ENCODE measurements at regions not wholly inside any gene's neighbourhood (a gene's known extent, or its start where the extent isn't known, plus 50 kb on each side); places are given as distances from the start of the nearest gene placed in this dataset.

GRCh38 chr6:49050584-49050983 lies 412.5 kb downstream of the MMUT start:
- Histone ChIP-seq H3K36me3 (replicated peaks in 1 of 2; ENCODE audit: control insufficient read depth in 1 of 2, insufficient read depth in 2 of 2, low read length in 2 of 2) (no peaks in the 10 kb centered on the region), H3K79me2 (ENCODE audit: insufficient read depth, low read length) (no peaks in the 10 kb centered on the region), H3K27me3 (ENCODE audit: control insufficient read depth in 1 of 2, insufficient read depth in 2 of 2, low read length in 2 of 2) (no peaks in the 10 kb centered on the region), H3K27ac (ENCODE audit: extremely low read length, insufficient read depth, low read length) (no peak overlapping the region), H4K20me1 (ENCODE audit: insufficient read depth, low read length) (no peaks in the 10 kb centered on the region), H3K9ac (ENCODE audit: insufficient read depth, low read depth, low read length) (no peak overlapping the region), H3K4me3 (replicated peaks in 1 of 3; ENCODE audit: insufficient read depth in 1 of 3, low read depth in 2 of 3, low read length in 3 of 3) (no peak overlapping the region), H2AFZ (ENCODE audit: low read length) (no peak overlapping the region), H3K9me3 (ENCODE audit: low read length) (no peaks in the 10 kb centered on the region), H3K4me2 (ENCODE audit: low read depth, low read length) (no peak overlapping the region), H3K4me1 (ENCODE audit: insufficient read depth, low read length) (no peaks in the 10 kb centered on the region)
- DNase-seq (ENCODE audit: low spot score) (no peak), FAIRE-seq (no peak), ATAC-seq (no peak)
- WGBS (ENCODE audit: low lambda C conversion rate), result 3% methylated on average over 1 of the region's 1 CpG
- in situ Hi-C loops (cut with HindIII; ENCODE audit: extremely low pct_ligation_motif_present, low pct_unique_long_range_greater_than_20kb) (no loop called here), intact Hi-C loops (cut with micrococcal nuclease; ENCODE audit: unreplicated experiment) (no loop called here)
- no TSS peak for BruUV-seq (replicated peaks)
- ChIA-PET POLR2A (no interaction called here), CTCF (ENCODE audit: low intra/inter-chr PET ratio, low total read pairs) (no interaction called here)
- TF ChIP-seq ZNF224 (CRISPR knock-in tag; IDR thresholded peaks at IDR 0.05), result no peak
- TF ChIP-seq RXRB (CRISPR knock-in tag; IDR thresholded peaks at IDR 0.05; ENCODE audit: borderline replicate concordance), result no peak
- TF ChIP-seq SNAPC4 (CRISPR knock-in tag; IDR thresholded peaks at IDR 0.05), result no peak
- no peak for TF ChIP-seq SRSF9 (IDR thresholded peaks at IDR 0.05; ENCODE audit: borderline replicate concordance, insufficient read depth, low read depth, low read length, poor library complexity, severe bottlenecking)
- no peak for TF ChIP-seq TP53 (CRISPR knock-in tag; conservative IDR thresholded peaks at IDR 0.05)
- no peak for TF ChIP-seq MEIS1 (CRISPR knock-in tag; IDR thresholded peaks at IDR 0.05; ENCODE audit: borderline replicate concordance)
- TF ChIP-seq PREB (CRISPR knock-in tag; IDR thresholded peaks at IDR 0.05), result no peak
- no peak for TF ChIP-seq ZNF768 (CRISPR knock-in tag; IDR thresholded peaks at IDR 0.05)
- TF ChIP-seq PRDM15 (CRISPR knock-in tag; IDR thresholded peaks at IDR 0.05), result no peak
- no peak for TF ChIP-seq ZNF672 (CRISPR knock-in tag; IDR thresholded peaks at IDR 0.05)
- TF ChIP-seq ZSCAN12 (CRISPR knock-in tag; IDR thresholded peaks at IDR 0.05), result no peak
- no peak for TF ChIP-seq MEF2D (CRISPR knock-in tag; IDR thresholded peaks at IDR 0.05)
- no peak for TF ChIP-seq ZNF275 (CRISPR knock-in tag; IDR thresholded peaks at IDR 0.05; ENCODE audit: borderline replicate concordance)
